Heart right ventricle (tissue), 16 donors: ENCODE measurements at regions not wholly inside any gene's neighbourhood (a gene's known extent, or its start where the extent isn't known, plus 50 kb on each side); places are given as distances from the start of the nearest gene placed in this dataset.

Experiments used
- ATAC-seq, 8 donors: fragments of 200-7000 bp; cut with Tn5 transposase; one replicate each; pipeline ENCODE4 v1.9.1; 2020; ENCODE audit warnings: mild to moderate bottlenecking in 8 of 8, moderate library complexity in 8 of 8, moderate number of reproducible peaks in 1 of 8
- DNase-seq, 2 donors: peaks; one replicate each; pipeline ENCODE4 v3.0.0-alpha.2; 2020
- H3K27ac ChIP-seq, 10 donors: fragments of 200-600 bp; sonication (generic) in 2 of 10; one replicate each; pipeline versions ENCODE4 v1.5.0 to v1.8.0; 2020 to 2022; ENCODE audit warnings: mild to moderate bottlenecking in 3 of 10
- H3K27me3 ChIP-seq, 7 donors: fragments of 200-600 bp; one replicate each; pipeline ENCODE4 v1.8.0; 2021 to 2022; ENCODE audit warnings: mild to moderate bottlenecking in 2 of 7
- H3K36me3 ChIP-seq, 9 donors: fragments of 200-600 bp; sonication (generic) in 1 of 9; one replicate each; pipeline versions ENCODE4 v1.5.0 to v1.8.0; 2020 to 2022; ENCODE audit warnings: mild to moderate bottlenecking in 2 of 9
- H3K4me1 ChIP-seq, 9 donors: fragments of 200-600 bp; sonication (generic) in 1 of 9; one replicate each; pipeline versions ENCODE4 v1.5.0 to v1.8.0; 2020 to 2022; ENCODE audit warnings: mild to moderate bottlenecking in 4 of 9
- H3K4me3 ChIP-seq, 10 donors: fragments of 200-600 bp; sonication (generic) in 2 of 10; one replicate each; pipeline versions ENCODE4 v1.5.0 to v1.8.0; 2020 to 2022; ENCODE audit warnings: mild to moderate bottlenecking in 7 of 10, moderate library complexity in 2 of 10
- H3K9me3 ChIP-seq, 11 donors: fragments of 200-600 bp in 10 of 11; sonication (generic) in 2 of 11; one replicate each; pipeline versions ENCODE4 v1.5.0 to v1.8.0; 2013 to 2022; ENCODE audit warnings: mild to moderate bottlenecking in 2 of 11, control low read depth in 1 of 11, moderate library complexity in 1 of 11
- CTCF ChIP-seq, 9 donors: fragments of 200-600 bp; sonication (generic) in 2 of 9; IDR thresholded peaks; one replicate each; pipeline versions ENCODE4 v1.5.0 to v1.8.0; 2021 to 2022; ENCODE audit warnings: antibody characterized with exemption in 9 of 9, mild to moderate bottlenecking in 5 of 9, moderate library complexity in 1 of 9
- WGBS, 2 donors: extraction: QIAGEN DNeasy Blood & Tissue Kit; methylation state at CpG; one replicate each; pipeline ENCODE4 v1.1.7; 2013; ENCODE audit warnings: inconsistent platforms in 1 of 2; 5-methylcytosine and 5-hydroxymethylcytosine counted together
- intact Hi-C, 10 donors: fragments of 100-400 bp; cut with DNase I; formaldehyde crosslinking; loops; one replicate each; pipeline versions ENCODE4 v1.11.1 to v1.14.2; 2022
- donor health status: Arrhythmogenic right ventricular cardiomyopathy.
- donor health status: ischemic (EF 13 %, LVEDD 7.1; RV severe dilation, severe dysfunction).
- donor health status: healthy with polysubstance abuse.
- donor health status: DM: no; HTN: yes; CAD: no.
- donor health status: DM: no; HTN: no; CAD: no.
- donor health status: ischemic (EF 25% LVEDD 6.9; RV normal size, moderate dysfunction).
- donor health status: ischemic (EF 25% LVEDD 5.7; RV mildly dilated, moderate dysfunction).
- donor health status: healthy.
- donor health status: DM: yes; HTN: yes; CAD: no.
- donor health status: Ischemic cardiomyopathy.
- donor health status: ischemic (EF 35%, LVEDD 5.7; RV mildly dilated, moderate dysfunction).
- donor health status: nonischemic (EF 11% LVEDD 7.7; RV severe dilation, severe dysfunction).
- donor health status: DM: yes; HTN: yes; CAD: no.
- donor health status: PGD.
- donor health status: ischemic (EF 29% LVEDD 5.4; RV normal size, mild dysfunction).
- donor health status: nonischemic (EF 23%, LVEDD 6.1; RV moderate dilation, normal function).

DNA sequence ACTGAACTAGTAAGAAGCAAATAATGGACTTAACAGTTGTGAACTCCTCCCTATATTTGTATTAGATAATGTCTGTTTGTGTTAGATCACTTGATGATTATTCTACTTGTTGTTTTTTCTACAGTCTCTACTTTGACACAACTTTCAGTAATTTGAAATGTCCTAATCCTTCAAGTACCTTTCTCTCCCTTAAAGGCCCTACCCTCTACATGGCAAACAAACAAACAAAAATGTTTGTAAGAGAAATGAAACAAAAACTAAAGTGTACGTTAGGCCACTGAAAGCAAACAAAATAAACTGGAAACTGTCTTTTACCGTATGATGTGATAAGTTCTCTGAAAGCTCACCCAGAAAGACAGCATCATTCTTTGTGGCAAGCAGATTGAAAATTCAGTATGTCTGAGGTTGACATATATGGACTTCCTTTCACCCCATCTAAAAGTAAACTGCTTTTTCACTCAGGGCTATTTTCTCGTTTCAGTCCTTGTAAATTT lies 255.9 kb upstream of the SNX7 start:
- ATAC-seq: no peak
- Histone ChIP-seq H3K4me3 (no peak overlapping the region), H3K27me3 (no peaks in the 10 kb centered on the region), H3K36me3 (no peaks in the 10 kb centered on the region), H3K4me1 (peaks cover 0 to 22% (median 0%) of the 10 kb centered on the region in 9 donors), H3K9me3 (no peaks in the 10 kb centered on the region), H3K27ac (no peak overlapping the region)
- no peak for TF ChIP-seq CTCF (IDR thresholded peaks at IDR 0.05)
- intact Hi-C loops: no loop called here
- no peak for DNase-seq
- 36 to 39% methylated on average over 3 of the region's 3 CpGs for WGBS, 2 donors

DNA sequence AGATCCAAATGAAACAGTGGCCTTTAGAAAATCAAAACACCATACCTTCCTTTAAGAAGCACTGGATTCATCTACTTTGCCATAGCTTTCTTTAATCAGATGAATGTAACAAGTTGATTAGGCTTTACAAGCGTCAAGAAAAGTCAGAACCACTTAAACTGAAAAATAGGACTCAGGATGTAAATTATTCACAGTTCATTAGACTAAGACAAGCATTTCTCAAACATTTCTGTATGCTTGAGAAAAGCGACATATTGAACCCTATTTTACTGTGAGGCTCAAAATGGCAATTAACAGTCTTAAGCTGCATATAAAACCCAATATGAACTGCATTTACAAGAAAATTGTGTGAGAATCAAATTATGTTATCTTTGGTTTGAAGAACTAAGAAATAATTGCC lies 256.7 kb upstream of the SNX7 start:
- TF ChIP-seq CTCF (IDR thresholded peaks at IDR 0.05): no peak
- no peak for DNase-seq
- Histone ChIP-seq H3K9me3 (no peaks in the 10 kb centered on the region), H3K27me3 (no peaks in the 10 kb centered on the region), H3K27ac (no peak overlapping the region), H3K36me3 (no peaks in the 10 kb centered on the region), H3K4me1 (peaks cover 0 to 22% (median 0%) of the 10 kb centered on the region in 9 donors), H3K4me3 (no peak overlapping the region)
- intact Hi-C loops: no loop called here
- WGBS, 2 donors: 81 to 89% methylated on average over 2 of the region's 2 CpGs
- ATAC-seq: no peak

DNA sequence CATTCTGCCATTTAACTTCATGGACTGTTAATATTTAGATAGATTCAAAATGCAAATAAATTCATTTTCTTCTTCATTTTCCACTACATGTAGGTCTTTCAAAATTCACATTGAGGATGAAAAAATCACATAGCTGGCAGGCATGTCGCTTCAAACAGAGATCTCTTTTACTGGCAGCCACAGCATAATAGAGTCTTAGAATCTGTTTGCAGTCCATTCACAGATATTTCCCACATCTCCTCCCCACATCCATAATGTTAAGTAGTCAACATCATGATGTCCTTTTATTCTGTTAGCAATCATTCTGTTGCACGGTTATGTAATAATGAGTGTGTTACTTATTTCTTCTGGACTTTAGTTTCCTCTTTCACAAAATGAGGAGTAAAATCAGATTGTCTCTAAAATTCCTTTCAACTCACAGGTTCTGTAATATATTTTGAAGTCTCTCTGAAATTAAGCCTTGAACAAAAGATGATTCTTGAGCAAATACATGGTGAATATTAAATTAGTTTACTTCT lies 257.5 kb upstream of the SNX7 start:
- intact Hi-C loops: no loop called here
- Histone ChIP-seq H3K4me3 (no peak overlapping the region), H3K27ac (no peak overlapping the region), H3K4me1 (peaks cover 0 to 22% (median 0%) of the 10 kb centered on the region in 9 donors), H3K27me3 (no peaks in the 10 kb centered on the region), H3K9me3 (no peaks in the 10 kb centered on the region), H3K36me3 (no peaks in the 10 kb centered on the region)
- DNase-seq (no peak), ATAC-seq (no peak)
- no peak for TF ChIP-seq CTCF (IDR thresholded peaks at IDR 0.05)
- 66 to 75% methylated on average over 2 of the region's 2 CpGs for WGBS, 2 donors

DNA sequence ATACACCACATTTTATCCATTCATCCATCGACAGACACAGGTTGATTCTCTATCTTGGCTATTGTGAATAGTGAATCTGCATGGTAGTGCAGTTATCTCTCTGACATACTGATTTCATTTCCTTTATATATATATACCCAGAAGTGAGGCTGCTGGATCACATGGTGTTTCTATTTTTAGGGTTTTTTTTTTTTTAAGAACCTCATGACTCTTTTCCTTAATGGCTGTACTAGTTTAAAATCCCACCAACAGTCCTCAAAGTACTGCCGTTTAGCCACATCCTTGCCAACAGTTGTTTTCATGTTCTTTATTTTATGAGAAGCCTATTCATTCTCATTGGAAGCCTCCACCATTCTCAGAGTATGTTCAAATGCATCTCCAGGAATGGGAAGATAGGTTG lies 258.7 kb upstream of the SNX7 start:
- Histone ChIP-seq H3K9me3 (no peaks in the 10 kb centered on the region), H3K4me1 (peaks cover 0 to 32% (median 0%) of the 10 kb centered on the region in 9 donors), H3K27me3 (no peaks in the 10 kb centered on the region), H3K27ac (no peak overlapping the region), H3K4me3 (no peak overlapping the region), H3K36me3 (no peaks in the 10 kb centered on the region)
- ATAC-seq: no peak
- DNase-seq: no peak
- TF ChIP-seq CTCF (IDR thresholded peaks at IDR 0.05): no peak
- intact Hi-C loops: no loop called here
- 26 to 37% methylated on average over 2 of the region's 2 CpGs for WGBS, 2 donors
